GM12878 (cell line): ENCODE measurements at regions not wholly inside any gene's neighbourhood (a gene's known extent, or its start where the extent isn't known, plus 50 kb on each side); places are given as distances from the start of the nearest gene placed in this dataset.

ENCODE experiments used
- ATAC-seq: fragments of 200-7000 bp; cut with Tn5 transposase; 3 replicates; pipeline ENCODE4 v1.9.1; 2020; ENCODE audit warnings: mild to moderate bottlenecking, moderate library complexity
- BruUV-seq: library from RNA; stranded (reverse); fragments of 400-500 nt; replicated peaks from 2 replicates; lab custom pipeline; 2021; lab: Mats Ljungman, UMichigan
- CTCF ChIA-PET: fragments of 300-600 bp; sonication (Branson Sonifier 250); formaldehyde crosslinking; extraction: SDS; loops from one replicate; lab custom pipeline; 2021; ENCODE audit warnings: inconsistent platforms; lab: Yijun Ruan, JAX
- POLR2A ChIA-PET: fragments of 350-600 bp; formaldehyde crosslinking; extraction: SDS; loops from one replicate; lab custom pipeline; 2021; ENCODE audit warnings: inconsistent platforms; lab: Charles Lee
- RAD21 ChIA-PET: fragments of 300-600 bp; sonication (Branson Sonifier 250); formaldehyde crosslinking; loops from one replicate; lab custom pipeline; 2023; ENCODE audit warnings: antibody characterized with exemption; ENCODE audit not compliant: unreplicated experiment; lab: Charles Lee
- SMC1A ChIA-PET: fragments of 300-600 bp; sonication (Branson Sonifier 250); formaldehyde crosslinking; loops from one replicate; lab custom pipeline; 2023; ENCODE audit not compliant: unreplicated experiment, uncharacterized antibody; lab: Charles Lee
- DNase-seq: peaks from one replicate; pipeline ENCODE4 v3.0.0-alpha.2; 2011; ENCODE audit warnings: low read depth, low spot score
- FAIRE-seq: peaks from 3 replicates; lab custom pipeline; 2011; peaks lifted over from hg19 to GRCh38; lab: Jason Lieb, UNC
- H2AFZ ChIP-seq: 2 replicates; pipeline ENCODE4 v1.6.0; 2011; ENCODE audit warnings: low read depth, low read length, control low read depth; ENCODE audit not compliant: control insufficient read depth
- H3K27ac ChIP-seq: 2 replicates; pipeline ENCODE4 v1.5.1; 2011; ENCODE audit warnings: control low read depth; ENCODE audit not compliant: control insufficient read depth, insufficient read depth
- H3K27me3 ChIP-seq, 2 experiments: replicated peaks in 1 of 2; 2 replicates each; pipeline versions ENCODE4 v1.6.0 to v1.6.1; 2011; ENCODE audit warnings: low read length in 1 of 2; ENCODE audit not compliant: control insufficient read depth in 2 of 2, insufficient read depth in 2 of 2
- H3K36me3 ChIP-seq, 2 experiments: 2 replicates each; pipeline ENCODE4 v1.5.1; 2011; ENCODE audit warnings: low read length in 1 of 2; ENCODE audit not compliant: control insufficient read depth in 2 of 2, insufficient read depth in 2 of 2
- H3K4me1 ChIP-seq: 2 replicates; pipeline ENCODE4 v1.6.1; 2011; ENCODE audit warnings: mild to moderate bottlenecking, low read length, moderate library complexity, mixed read lengths; ENCODE audit not compliant: control insufficient read depth, insufficient read depth
- H3K4me2 ChIP-seq: 2 replicates; pipeline ENCODE4 v1.6.0; 2011; ENCODE audit warnings: control low read depth; ENCODE audit not compliant: control insufficient read depth, insufficient read depth
- H3K4me3 ChIP-seq: fragments of 200-600 bp; sonication (generic); 2 replicates; pipeline ENCODE4 v1.5.1; 2016
- H3K79me2 ChIP-seq: 2 replicates; pipeline ENCODE4 v1.6.0; 2011; ENCODE audit warnings: low read length; ENCODE audit not compliant: control insufficient read depth, insufficient read depth
- H3K9ac ChIP-seq: 2 replicates; pipeline ENCODE4 v1.8.0; 2011; ENCODE audit warnings: low read length, control low read depth, mixed read lengths; ENCODE audit not compliant: control insufficient read depth, insufficient read depth
- H3K9me3 ChIP-seq: replicated peaks from 3 replicates; pipeline ENCODE4 v1.5.1; 2011; ENCODE audit warnings: mild to moderate bottlenecking, low read length; ENCODE audit not compliant: control insufficient read depth, insufficient read depth
- H4K20me1 ChIP-seq: 2 replicates; pipeline ENCODE4 v1.6.0; 2011; ENCODE audit not compliant: control insufficient read depth, insufficient read depth
- BACH1 ChIP-seq: fragments of 450-650 bp; IDR thresholded peaks from 2 replicates; pipeline ENCODE4 v1.6.1; 2017; ENCODE audit warnings: mild to moderate bottlenecking, borderline replicate concordance
- FOXK2 ChIP-seq: fragments of 450-650 bp; IDR thresholded peaks from 2 replicates; pipeline ENCODE4 v1.6.1; 2017; ENCODE audit warnings: mild to moderate bottlenecking, moderate library complexity
- HDGF ChIP-seq: fragments of 450-650 bp; IDR thresholded peaks from 2 replicates; pipeline ENCODE4 v1.6.1; 2016; ENCODE audit warnings: antibody characterized with exemption
- NBN ChIP-seq: fragments of 450-650 bp; IDR thresholded peaks from 2 replicates; pipeline ENCODE4 v1.6.1; 2016
- RBBP5 ChIP-seq: fragments of 200-600 bp; sonication (generic); conservative IDR thresholded peaks from 2 replicates; pipeline ENCODE4 v1.6.1; 2016
- TAF1 ChIP-seq: IDR thresholded peaks from 2 replicates; pipeline ENCODE4 v1.6.1; 2011; ENCODE audit warnings: mild to moderate bottlenecking, low read depth, low read length, borderline replicate concordance
- YY1 ChIP-seq: IDR thresholded peaks from 2 replicates; pipeline ENCODE4 v1.6.1; 2011; ENCODE audit warnings: low read depth, mild to moderate bottlenecking, low read length
- ZNF384 ChIP-seq: IDR thresholded peaks from 2 replicates; pipeline ENCODE4 v1.6.1; 2012; ENCODE audit warnings: low read depth, mild to moderate bottlenecking, low read length, improper control_type of control experiment, borderline replicate concordance
- WGBS: methylation state at CpG from one replicate; pipeline ENCODE4 v1.1.6; 2016; ENCODE audit warnings: low lambda C conversion rate; ENCODE audit not compliant: insufficient replicate concordance, insufficient coverage; ENCODE audit errors: missing lambda C conversion rate; 5-methylcytosine and 5-hydroxymethylcytosine counted together
- in situ Hi-C: fragments of 300-500 bp; cut with MboI; formaldehyde crosslinking; loops from 9 replicates; pipeline ENCODE4 v1.14.3; 2018; ENCODE audit warnings: mixed read lengths
- intact Hi-C: fragments of 100-400 bp; cut with micrococcal nuclease; formaldehyde crosslinking; loops from one replicate; pipeline ENCODE4 v1.14.2; 2022; ENCODE audit not compliant: unreplicated experiment
- TF ChIP-seq, protein P1 (sequence below): fragments of 450-650 bp; IDR thresholded peaks from 2 replicates; pipeline ENCODE4 v1.6.1; 2017; ENCODE audit warnings: mild to moderate bottlenecking, moderate library complexity

DNA sequence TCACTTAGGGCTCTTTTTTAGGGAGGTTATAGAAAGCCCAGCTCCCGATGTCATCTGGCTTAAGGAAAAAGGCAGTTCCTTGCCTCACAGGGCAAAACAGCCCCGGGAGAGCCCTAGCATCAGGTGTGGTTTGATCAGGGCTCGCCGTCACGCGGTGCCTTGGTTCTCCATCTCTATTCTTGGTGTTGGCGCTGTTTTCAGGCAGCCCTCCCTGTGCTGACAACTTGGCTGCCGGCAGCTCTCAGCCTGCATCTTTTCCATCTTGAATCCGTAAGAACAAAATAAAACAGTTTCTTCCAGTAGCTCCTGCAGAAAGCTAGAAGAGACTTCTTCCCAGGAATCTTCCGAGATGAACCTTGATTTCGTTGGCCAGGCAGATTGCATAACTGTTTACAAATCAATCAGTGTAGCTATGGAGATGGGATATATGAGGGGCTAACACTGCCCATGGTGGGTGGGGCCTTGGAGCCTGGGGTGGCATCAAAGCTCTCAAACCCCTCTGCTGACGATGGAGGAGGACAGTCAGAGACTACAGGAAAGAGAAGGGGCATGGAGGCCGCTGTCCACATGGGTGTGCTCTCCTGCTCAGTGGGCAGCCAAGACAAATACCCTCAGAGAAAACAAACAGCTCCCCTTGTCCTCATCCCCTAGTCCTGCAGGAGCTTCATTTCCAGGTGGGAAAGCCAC lies 370.7 kb upstream of the C1orf174 start:
- no peak for FAIRE-seq
- ChIA-PET RAD21 (no interaction called here), POLR2A (no interaction called here), CTCF (no interaction called here), SMC1A (interaction anchor here (0.6 kb wide), 1 partner anchor 132 kb away, joined by 3 read pairs; no protein-coding TSS in a partner anchor)
- in situ Hi-C loops (no loop called here), intact Hi-C loops (no loop called here)
- DNase-seq: no peak
- H3K36me3 ChIP-seq: no peaks in the 10 kb centered on the region
- H4K20me1 ChIP-seq: no peaks in the 10 kb centered on the region
- no peaks in the 10 kb centered on the region for H3K27me3 ChIP-seq
- no peak overlapping the region for H3K9ac ChIP-seq
- ATAC-seq: no peak
- no peaks in the 10 kb centered on the region; the same call in 2 of the 3 replicates for H3K9me3 ChIP-seq
- H3K4me2 ChIP-seq: no peak overlapping the region
- H3K79me2 ChIP-seq: no peaks in the 10 kb centered on the region
- WGBS: 58% methylated on average over 13 of the region's 13 CpGs
- no TSS peak for BruUV-seq
- no peak overlapping the region for H3K27ac ChIP-seq
- no peaks in the 10 kb centered on the region for H3K4me1 ChIP-seq
- H2AFZ ChIP-seq: no peak overlapping the region
- TF ChIP-seq YY1 (no peak), BACH1 (no peak), FOXK2 (no peak)
- H3K4me3 ChIP-seq: no peak overlapping the region

DNA sequence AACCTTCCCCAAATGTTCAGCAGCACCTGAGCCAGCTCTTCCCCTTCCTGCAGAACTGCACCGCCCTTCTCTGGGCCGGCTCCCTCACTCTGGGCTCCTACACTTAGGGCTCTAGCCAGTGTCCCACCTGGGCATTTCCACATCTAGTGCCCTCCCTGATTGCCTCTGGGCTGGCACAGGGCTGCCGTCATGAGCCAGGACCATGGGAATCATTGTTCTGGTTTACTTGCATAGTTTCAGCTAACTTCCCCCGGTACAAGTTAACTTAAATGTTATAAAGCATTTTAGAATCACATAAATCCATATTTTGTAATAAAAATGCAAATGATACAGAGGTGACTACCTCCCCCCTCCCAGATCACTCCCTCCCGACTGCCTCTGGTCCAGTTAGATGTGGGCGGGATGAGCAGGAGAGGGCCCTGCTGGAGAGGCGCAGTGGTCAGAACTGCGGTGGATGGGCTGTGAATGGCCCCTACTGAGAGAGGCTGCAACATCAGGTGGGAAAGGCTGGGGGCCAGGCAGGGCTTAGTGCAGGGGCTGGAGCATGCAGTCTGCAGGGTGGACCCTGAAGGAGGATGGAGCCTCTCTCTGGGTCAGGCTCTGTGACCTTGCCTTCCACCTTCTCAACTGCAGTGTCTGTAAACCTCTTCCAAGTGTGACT lies 371.4 kb upstream of the C1orf174 start:
- FAIRE-seq: no peak
- POLR2A ChIA-PET: no interaction called here
- RAD21 ChIA-PET: no interaction called here

More for the DNA sequence above, 371.4 kb upstream of the C1orf174 start:
- intact Hi-C loops (no loop called here), in situ Hi-C loops (no loop called here)
- ATAC-seq: no peak
- no peak for DNase-seq
- Histone ChIP-seq H3K79me2 (no peaks in the 10 kb centered on the region), H3K27ac (no peak overlapping the region), H3K27me3 (no peaks in the 10 kb centered on the region), H2AFZ (no peak overlapping the region), H3K4me1 (no peaks in the 10 kb centered on the region), H3K36me3 (no peaks in the 10 kb centered on the region)
- no peak for TF ChIP-seq ZNF384
- TF ChIP-seq HDGF: no peak
- TF ChIP-seq TAF1: no peak
- no peak for TF ChIP-seq RBBP5
- TF ChIP-seq NBN: no peak
- TF ChIP-seq, protein P1, sequence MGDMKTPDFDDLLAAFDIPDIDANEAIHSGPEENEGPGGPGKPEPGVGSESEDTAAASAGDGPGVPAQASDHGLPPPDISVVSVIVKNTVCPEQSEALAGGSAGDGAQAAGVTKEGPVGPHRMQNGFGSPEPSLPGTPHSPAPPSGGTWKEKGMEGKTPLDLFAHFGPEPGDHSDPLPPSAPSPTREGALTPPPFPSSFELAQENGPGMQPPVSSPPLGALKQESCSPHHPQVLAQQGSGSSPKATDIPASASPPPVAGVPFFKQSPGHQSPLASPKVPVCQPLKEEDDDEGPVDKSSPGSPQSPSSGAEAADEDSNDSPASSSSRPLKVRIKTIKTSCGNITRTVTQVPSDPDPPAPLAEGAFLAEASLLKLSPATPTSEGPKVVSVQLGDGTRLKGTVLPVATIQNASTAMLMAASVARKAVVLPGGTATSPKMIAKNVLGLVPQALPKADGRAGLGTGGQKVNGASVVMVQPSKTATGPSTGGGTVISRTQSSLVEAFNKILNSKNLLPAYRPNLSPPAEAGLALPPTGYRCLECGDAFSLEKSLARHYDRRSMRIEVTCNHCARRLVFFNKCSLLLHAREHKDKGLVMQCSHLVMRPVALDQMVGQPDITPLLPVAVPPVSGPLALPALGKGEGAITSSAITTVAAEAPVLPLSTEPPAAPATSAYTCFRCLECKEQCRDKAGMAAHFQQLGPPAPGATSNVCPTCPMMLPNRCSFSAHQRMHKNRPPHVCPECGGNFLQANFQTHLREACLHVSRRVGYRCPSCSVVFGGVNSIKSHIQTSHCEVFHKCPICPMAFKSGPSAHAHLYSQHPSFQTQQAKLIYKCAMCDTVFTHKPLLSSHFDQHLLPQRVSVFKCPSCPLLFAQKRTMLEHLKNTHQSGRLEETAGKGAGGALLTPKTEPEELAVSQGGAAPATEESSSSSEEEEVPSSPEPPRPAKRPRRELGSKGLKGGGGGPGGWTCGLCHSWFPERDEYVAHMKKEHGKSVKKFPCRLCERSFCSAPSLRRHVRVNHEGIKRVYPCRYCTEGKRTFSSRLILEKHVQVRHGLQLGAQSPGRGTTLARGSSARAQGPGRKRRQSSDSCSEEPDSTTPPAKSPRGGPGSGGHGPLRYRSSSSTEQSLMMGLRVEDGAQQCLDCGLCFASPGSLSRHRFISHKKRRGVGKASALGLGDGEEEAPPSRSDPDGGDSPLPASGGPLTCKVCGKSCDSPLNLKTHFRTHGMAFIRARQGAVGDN: no peak
- TF ChIP-seq, all 136 proteins: peak for 0
- Histone ChIP-seq H4K20me1 (no peaks in the 10 kb centered on the region), H3K9me3 (no peaks in the 10 kb centered on the region; the same call in 2 of the 3 replicates), H3K4me2 (no peak overlapping the region), H3K4me3 (no peak overlapping the region), H3K9ac (no peak overlapping the region)
- BruUV-seq: no TSS peak
- ChIA-PET SMC1A (interaction anchor here (0.6 kb wide), 1 partner anchor 131 kb away, joined by 3 read pairs; no protein-coding TSS in a partner anchor), CTCF (no interaction called here)
- whole genome bisulfite sequencing: 75% methylated on average over 8 of the region's 8 CpGs
